ENCODE measurements at regions not wholly inside any gene's neighbourhood (a gene's known extent, or its start where the extent isn't known, plus 50 kb on each side); places are given as distances from the start of the nearest gene placed in this dataset.
"Not testable (repeated sequence)": the region's sequence is repeated elsewhere in the genome, so short reads cannot be mapped to it uniquely, and the experiment has no call there.

- no peak for DNase-seq
These were observed 194.2 kb downstream of the INHBB start for GRCh38 chr2:120539937-120540718.

- no peak for DNase-seq
These were observed 194.7 kb upstream of the GLI2 start for GRCh38 chr2:120540719-120541552.

- no peak for DNase-seq
These were observed 194.1 kb upstream of the GLI2 start for GRCh38 chr2:120541553-120541932.

- no peak for DNase-seq
These were observed 193.5 kb upstream of the GLI2 start for GRCh38 chr2:120541972-120542670.

GRCh38 chr2:120542911-120543527 is 192.6 kb upstream of the GLI2 start:
- DNase-seq: no peak

GRCh38 chr2:120543899-120544298 is 191.8 kb upstream of the GLI2 start:
- DNase-seq: no peak

GRCh38 chr2:120544522-120544921 is 191.1 kb upstream of the GLI2 start:
- no peak for DNase-seq

- not testable (repeated sequence) for DNase-seq
These were observed 190.7 kb upstream of the GLI2 start for GRCh38 chr2:120545007-120545406.

GRCh38 chr2:120545521-120546047 is 190.1 kb upstream of the GLI2 start:
- no peak for DNase-seq

GRCh38 chr2:120546048-120546864 is 189.4 kb upstream of the GLI2 start:
- no peak for DNase-seq

GRCh38 chr2:120546865-120547390 is 188.7 kb upstream of the GLI2 start:
- no peak for DNase-seq

GRCh38 chr2:120547662-120548061 is 188.0 kb upstream of the GLI2 start:
- no peak for DNase-seq

GRCh38 chr2:120548627-120549608 is 186.8 kb upstream of the GLI2 start:
- no peak for DNase-seq

GRCh38 chr2:120549841-120550240 is 185.8 kb upstream of the GLI2 start:
- no peak for DNase-seq

- DNase-seq: no peak
These were observed 185.4 kb upstream of the GLI2 start for GRCh38 chr2:120550282-120550681.

- DNase-seq: no peak
These were observed 184.7 kb upstream of the GLI2 start for GRCh38 chr2:120550893-120551446.

- no peak for DNase-seq
These were observed 184.1 kb upstream of the GLI2 start for GRCh38 chr2:120551522-120551921.

GRCh38 chr2:120552079-120552478 is 183.6 kb upstream of the GLI2 start:
- no peak for DNase-seq

- DNase-seq: no peak
These were observed 182.7 kb upstream of the GLI2 start for GRCh38 chr2:120552800-120553481.

Data from central memory CD4-positive, alpha-beta T cell (primary cell).